ENCODE measurements at regions not wholly inside any gene's neighbourhood (a gene's known extent, or its start where the extent isn't known, plus 50 kb on each side); places are given as distances from the start of the nearest gene placed in this dataset.

- Mint-ChIP-seq H3K36me3 (no peaks in the 10 kb centered on the region), H3K9me3 (no peaks in the 10 kb centered on the region), H3K4me3 (no peak overlapping the region), H3K27me3 (ENCODE audit: low read depth) (no peaks in the 10 kb centered on the region), H3K4me1 (peaks cover 15% of the 10 kb centered on the region), H3K27ac (no peak overlapping the region)
- ATAC-seq (no peak), DNase-seq (ENCODE audit: low spot score) (no peak)
- ChIA-PET CTCF (no interaction called here), POLR2A (no interaction called here)
- no peak for TF ChIP-seq CREB1 (CRISPR knock-in tag; IDR thresholded peaks at IDR 0.05)
- TF ChIP-seq ZNF317 (CRISPR knock-in tag; IDR thresholded peaks at IDR 0.05; ENCODE audit: borderline replicate concordance, low read depth): no peak
Measured at GRCh38 chr4:138003248-138003647, 238.9 kb downstream of the SLC7A11 start.

GRCh38 chr4:137998666-137999429 lies 243.3 kb downstream of the SLC7A11 start:
- POLR2A ChIA-PET: no interaction called here
- no peaks in the 10 kb centered on the region for H3K36me3 Mint-ChIP-seq
- H3K9me3 Mint-ChIP-seq: no peaks in the 10 kb centered on the region
- H3K4me1 Mint-ChIP-seq: peaks cover 5% of the 10 kb centered on the region
- DNase-seq (ENCODE audit: low spot score): no peak
- no peak overlapping the region for H3K27ac Mint-ChIP-seq
- ATAC-seq: no peak
- no peak for TF ChIP-seq JUN (CRISPR knock-in tag; IDR thresholded peaks at IDR 0.05)
- no peak for TF ChIP-seq ZBTB21 (CRISPR knock-in tag; IDR thresholded peaks at IDR 0.05; ENCODE audit: borderline replicate concordance)
- no peak for TF ChIP-seq AFF4 (CRISPR knock-in tag; IDR thresholded peaks at IDR 0.05; ENCODE audit: borderline replicate concordance)
- TF ChIP-seq RORB (CRISPR knock-in tag; IDR thresholded peaks at IDR 0.05): no peak
- TF ChIP-seq FOXJ3 (CRISPR knock-in tag; IDR thresholded peaks at IDR 0.05; ENCODE audit: borderline replicate concordance): no peak
- no peak for TF ChIP-seq AR (CRISPR knock-in tag; IDR thresholded peaks at IDR 0.05)
- TF ChIP-seq ZNF263 (CRISPR knock-in tag; IDR thresholded peaks at IDR 0.05; ENCODE audit: low read depth): no peak
- TF ChIP-seq E2F1 (CRISPR knock-in tag; IDR thresholded peaks at IDR 0.05): no peak
- no peak for TF ChIP-seq PRDM15 (CRISPR knock-in tag; IDR thresholded peaks at IDR 0.05)
- TF ChIP-seq SMAD3 (CRISPR knock-in tag; IDR thresholded peaks at IDR 0.05; ENCODE audit: borderline replicate concordance): no peak
- no peak for TF ChIP-seq TCF7 (CRISPR knock-in tag; IDR thresholded peaks at IDR 0.05; ENCODE audit: low read depth)
- TF ChIP-seq CBFB (CRISPR knock-in tag; IDR thresholded peaks at IDR 0.05; ENCODE audit: low read depth): no peak
- CTCF ChIA-PET: interaction anchor here (1.8 kb wide), 1 partner anchor 92 kb away, joined by 7 read pairs; no protein-coding TSS in a partner anchor
- no peak overlapping the region for H3K4me3 Mint-ChIP-seq
- no peaks in the 10 kb centered on the region for H3K27me3 Mint-ChIP-seq (ENCODE audit: low read depth)
